ENCODE measurements at regions not wholly inside any gene's neighbourhood (a gene's known extent, or its start where the extent isn't known, plus 50 kb on each side); places are given as distances from the start of the nearest gene placed in this dataset.

- WGBS (ENCODE audit: extremely low coverage, insufficient read length, low lambda C conversion rate) = no CpG with 5 or more reads among the region's 1 CpG
- H3K27me3 Mint-ChIP-seq (ENCODE audit: low read depth) = no peaks in the 10 kb centered on the region; the same call in 1 of the 2 replicates
- no peaks in the 10 kb centered on the region for H3K9me3 ChIP-seq (ENCODE audit: control insufficient read depth, low read depth, low read length)
- H3K18ac ChIP-seq (ENCODE audit: insufficient read length, low read depth, low read length) = no peak overlapping the region
- no peaks in the 10 kb centered on the region for H3K27me3 ChIP-seq (ENCODE audit: insufficient read depth, low read length)
- no peak overlapping the region for H2BK5ac ChIP-seq (ENCODE audit: insufficient read length, low read length)
- H3K79me2 ChIP-seq (ENCODE audit: insufficient read depth, low read length) = no peaks in the 10 kb centered on the region
- no peak overlapping the region for H2BK12ac ChIP-seq (ENCODE audit: insufficient read length, low read depth, low read length)
- no peak overlapping the region for H4K5ac ChIP-seq (ENCODE audit: insufficient read length, low read depth, low read length)
- H3K9me3 Mint-ChIP-seq = no peaks in the 10 kb centered on the region
- H2BK120ac ChIP-seq (ENCODE audit: low read depth, low read length, poor library complexity, severe bottlenecking) = no peak overlapping the region
- no peak overlapping the region for H4K8ac ChIP-seq (replicated peaks; ENCODE audit: insufficient read length, low read depth, low read length)
- no peak overlapping the region for H3K23ac ChIP-seq (ENCODE audit: insufficient read length, low read depth, low read length)
- no peak overlapping the region for H3K4me3 Mint-ChIP-seq
- H3K27ac ChIP-seq (ENCODE audit: insufficient read length, low read depth, low read length) = no peak overlapping the region
- peaks cover 0 to 2% of the 10 kb centered on the region in 2 experiments; a peak in 1 of 4 replicates for H3K4me1 Mint-ChIP-seq
- TF ChIP-seq CTCF (conservative IDR thresholded peaks at IDR 0.05) = no peak
- H4K20me1 ChIP-seq (ENCODE audit: control insufficient read depth, insufficient read depth, insufficient read length) = no peaks in the 10 kb centered on the region
- no peak overlapping the region for H3K4ac ChIP-seq (ENCODE audit: low read depth, low read length)
- no peak overlapping the region for H3K4me2 ChIP-seq (ENCODE audit: insufficient read depth, insufficient read length, low read length)
- no peak overlapping the region for H2BK20ac ChIP-seq (ENCODE audit: low read depth, low read length, poor library complexity, severe bottlenecking)
- H3K27ac Mint-ChIP-seq = no peak overlapping the region
- H2BK15ac ChIP-seq (ENCODE audit: low read depth, low read length) = no peak overlapping the region
- H3K23me2 ChIP-seq (ENCODE audit: insufficient read length, low read depth, low read length, poor library complexity, severe bottlenecking) = no peaks in the 10 kb centered on the region
- H3K56ac ChIP-seq (ENCODE audit: insufficient read length, low read depth, low read length) = no peak overlapping the region
- H3K4me1 ChIP-seq (ENCODE audit: insufficient read depth, low read length) = no peaks in the 10 kb centered on the region
- H3K79me1 ChIP-seq (ENCODE audit: insufficient read depth, low read depth, low read length, poor library complexity, severe bottlenecking) = no peaks in the 10 kb centered on the region
- no peak for DNase-seq
- no peak overlapping the region for H3K14ac ChIP-seq (ENCODE audit: insufficient read depth, low read length)
- H2AK5ac ChIP-seq (ENCODE audit: insufficient read length, low read length) = no peak overlapping the region
- H3K9ac ChIP-seq (ENCODE audit: extremely low read depth, insufficient read length, low read length) = no peak overlapping the region
- H2AFZ ChIP-seq (ENCODE audit: low read length) = no peak overlapping the region
- H3T11ph ChIP-seq (ENCODE audit: low read length) = no peak overlapping the region
- H3K36me3 Mint-ChIP-seq (ENCODE audit: insufficient read depth in 1 of 3, low read depth in 3 of 3) = no peaks in the 10 kb centered on the region
- no peak overlapping the region for H4K91ac ChIP-seq (ENCODE audit: insufficient read length, low read depth, low read length)
Measured at GRCh38 chr5:122586351-122586750, 188.5 kb upstream of the SNX2 start.

Measured in H9 (cell line).